GM23338 (cell line): ENCODE measurements at regions not wholly inside any gene's neighbourhood (a gene's known extent, or its start where the extent isn't known, plus 50 kb on each side); places are given as distances from the start of the nearest gene placed in this dataset.

ENCODE experiments used
- ATAC-seq: fragments of 200-7000 bp; cut with Tn5 transposase; 3 replicates; pipeline ENCODE4 v1.9.1; 2020
- DNase-seq: peaks from one replicate; pipeline ENCODE4 v3.0.0-alpha.2; 2015; ENCODE audit warnings: low spot score
- H2AFZ ChIP-seq: fragments of 200-600 bp; sonication (generic); 2 replicates; pipeline ENCODE4 v1.8.0; 2016; ENCODE audit warnings: antibody characterized with exemption, mild to moderate bottlenecking, moderate library complexity
- H3F3A ChIP-seq: fragments of 200-600 bp; sonication (generic); replicated peaks from 2 replicates; pipeline ENCODE4 v1.8.0; 2017; ENCODE audit warnings: antibody characterized with exemption, mixed run types, low read depth
- H3K27ac ChIP-seq: fragments of 200-600 bp; sonication (generic); 2 replicates; pipeline ENCODE4 v1.6.1; 2016; ENCODE audit warnings: low read depth
- H3K27me3 ChIP-seq: fragments of 200-600 bp; sonication (generic); 2 replicates; pipeline ENCODE4 v1.8.0; 2016; ENCODE audit warnings: mild to moderate bottlenecking, mixed run types, moderate library complexity; ENCODE audit not compliant: insufficient read depth
- H3K36me3 ChIP-seq: fragments of 200-600 bp; sonication (generic); 2 replicates; pipeline ENCODE4 v1.8.0; 2016; ENCODE audit warnings: mild to moderate bottlenecking; ENCODE audit not compliant: insufficient read depth
- H3K4me1 ChIP-seq: fragments of 200-600 bp; sonication (generic); 2 replicates; pipeline ENCODE4 v1.8.0; 2016; ENCODE audit warnings: mild to moderate bottlenecking, moderate library complexity; ENCODE audit not compliant: insufficient read depth
- H3K4me2 ChIP-seq: fragments of 200-600 bp; sonication (generic); 2 replicates; pipeline ENCODE4 v1.7.1; 2017; ENCODE audit warnings: mixed run types
- H3K4me3 ChIP-seq: fragments of 200-600 bp; sonication (generic); 2 replicates; pipeline ENCODE4 v1.6.1; 2016; ENCODE audit warnings: mixed run types
- H3K79me2 ChIP-seq: fragments of 200-600 bp; sonication (generic); replicated peaks from 2 replicates; pipeline ENCODE4 v1.8.0; 2017; ENCODE audit warnings: mild to moderate bottlenecking; ENCODE audit not compliant: insufficient read depth
- H3K9me2 ChIP-seq: fragments of 200-600 bp; sonication (generic); 2 replicates; pipeline ENCODE4 v1.8.0; 2017; ENCODE audit not compliant: insufficient read depth
- H4K20me1 ChIP-seq: fragments of 200-600 bp; sonication (generic); replicated peaks from 2 replicates; pipeline ENCODE4 v1.8.0; 2017; ENCODE audit warnings: mild to moderate bottlenecking; ENCODE audit not compliant: insufficient read depth
- H3K27ac Mint-ChIP-seq: 2 replicates; pipeline ENCODE4 v1.8.0; 2020; ENCODE audit warnings: inconsistent platforms, mild to moderate bottlenecking, moderate library complexity, mixed read lengths
- H3K27me3 Mint-ChIP-seq: 3 replicates; pipeline ENCODE4 v1.8.0; 2022; ENCODE audit warnings: low read depth, mild to moderate bottlenecking, moderate library complexity, mixed read lengths, inconsistent platforms; ENCODE audit not compliant: insufficient read depth, poor library complexity
- H3K36me3 Mint-ChIP-seq: 3 replicates; pipeline ENCODE4 v1.8.0; 2021; ENCODE audit warnings: low read depth, mild to moderate bottlenecking, inconsistent platforms, moderate library complexity, mixed read lengths
- H3K4me1 Mint-ChIP-seq: 3 replicates; pipeline ENCODE4 v1.8.0; 2020; ENCODE audit warnings: mild to moderate bottlenecking, inconsistent platforms, mixed read lengths
- H3K4me3 Mint-ChIP-seq: 3 replicates; pipeline ENCODE4 v1.8.0; 2021; ENCODE audit warnings: moderate library complexity, mild to moderate bottlenecking, inconsistent platforms, mixed read lengths
- H3K9me3 Mint-ChIP-seq: 3 replicates; pipeline ENCODE4 v1.8.0; 2020; ENCODE audit warnings: moderate library complexity, mild to moderate bottlenecking, inconsistent platforms, mixed read lengths
- CREB1 ChIP-seq: fragments of 250-450 bp; sonication (Bioruptor Pico); IDR thresholded peaks from 2 replicates; pipeline ENCODE4 v1.5.0; 2020; ENCODE audit warnings: low read depth, mild to moderate bottlenecking, moderate library complexity
- EZH2 ChIP-seq: fragments of 200-600 bp; sonication (generic); IDR thresholded peaks from one replicate; pipeline ENCODE4 v1.8.0; 2017; ENCODE audit warnings: antibody characterized with exemption, mild to moderate bottlenecking, low read depth; ENCODE audit not compliant: unreplicated experiment
- NANOG ChIP-seq: IDR thresholded peaks from 2 replicates; pipeline ENCODE4 v1.6.1; 2016; ENCODE audit warnings: antibody characterized with exemption, borderline replicate concordance
- STAT1 ChIP-seq: IDR thresholded peaks from one replicate; pipeline ENCODE4 v1.6.1; 2016; ENCODE audit warnings: antibody characterized with exemption; ENCODE audit not compliant: unreplicated experiment
- ZNF114 ChIP-seq: fragments of 250-450 bp; sonication (Bioruptor Pico); IDR thresholded peaks from 2 replicates; pipeline ENCODE4 v1.5.0; 2020; ENCODE audit warnings: mild to moderate bottlenecking, moderate library complexity
- ZNF331 ChIP-seq: fragments of 250-450 bp; sonication (Bioruptor Pico); IDR thresholded peaks from 2 replicates; pipeline ENCODE4 v1.5.0; 2020; ENCODE audit warnings: low read depth, mild to moderate bottlenecking, moderate library complexity
- ZNF462 ChIP-seq: fragments of 250-450 bp; sonication (Bioruptor Pico); IDR thresholded peaks from 2 replicates; pipeline ENCODE4 v1.5.0; 2020; ENCODE audit warnings: mild to moderate bottlenecking, moderate library complexity
- TF ChIP-seq, protein P1 (sequence below): IDR thresholded peaks from 2 replicates; pipeline ENCODE4 v1.6.1; 2016; ENCODE audit warnings: antibody characterized with exemption

DNA sequence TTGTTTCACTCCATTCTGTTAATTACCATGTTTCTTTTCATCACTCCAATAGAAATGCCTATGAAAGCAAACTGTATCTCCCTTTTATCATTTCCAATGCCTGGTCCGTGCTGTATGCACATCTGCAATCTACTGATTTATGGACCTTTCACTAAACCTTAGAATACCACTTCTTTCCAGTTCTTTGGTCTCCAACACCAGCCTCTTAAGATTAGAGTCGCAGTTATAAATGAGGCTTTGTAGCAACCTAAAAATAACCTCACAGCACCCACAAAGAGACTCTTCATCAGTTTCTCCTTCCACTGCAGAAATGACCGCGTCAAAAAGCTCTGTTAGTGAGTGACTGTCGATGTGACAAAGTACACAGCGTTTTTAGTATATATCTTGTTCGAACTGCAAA, 282.6 kb downstream of the ADGRA3 start:
- DNase-seq (no peak), ATAC-seq (no peak)
- no peaks in the 10 kb centered on the region for H3F3A ChIP-seq
- H3K36me3 Mint-ChIP-seq = no peaks in the 10 kb centered on the region
- H2AFZ ChIP-seq = 0 out of 2 replicates have a peak overlapping the region, but pooled peaks have one; percentile 28
- peaks cover 9% of the 10 kb centered on the region for H3K4me1 ChIP-seq
- TF ChIP-seq NANOG (no peak), ZNF462 (no peak), ZNF114 (CRISPR knock-in tag) (no peak), STAT1 (no peak), ZNF331 (CRISPR knock-in tag) (no peak)
- H3K79me2 ChIP-seq = no peaks in the 10 kb centered on the region
- H3K27ac Mint-ChIP-seq = no peak overlapping the region
- H3K36me3 ChIP-seq = no peaks in the 10 kb centered on the region
- no peaks in the 10 kb centered on the region for H3K27me3 ChIP-seq
- H4K20me1 ChIP-seq = no peaks in the 10 kb centered on the region
- no peak overlapping the region for H3K27ac ChIP-seq
- no peaks in the 10 kb centered on the region for H3K9me3 Mint-ChIP-seq
- 0 out of 2 replicates have a peak, but pooled peaks cover 2% of the 10 kb centered on the region for H3K9me2 ChIP-seq
- H3K4me3 ChIP-seq = no peak overlapping the region
- H3K4me1 Mint-ChIP-seq = peaks cover 23% of the 10 kb centered on the region
- no peak overlapping the region for H3K4me2 ChIP-seq
- H3K27me3 Mint-ChIP-seq = peaks cover 3% of the 10 kb centered on the region
- H3K4me3 Mint-ChIP-seq = no peak overlapping the region

DNA sequence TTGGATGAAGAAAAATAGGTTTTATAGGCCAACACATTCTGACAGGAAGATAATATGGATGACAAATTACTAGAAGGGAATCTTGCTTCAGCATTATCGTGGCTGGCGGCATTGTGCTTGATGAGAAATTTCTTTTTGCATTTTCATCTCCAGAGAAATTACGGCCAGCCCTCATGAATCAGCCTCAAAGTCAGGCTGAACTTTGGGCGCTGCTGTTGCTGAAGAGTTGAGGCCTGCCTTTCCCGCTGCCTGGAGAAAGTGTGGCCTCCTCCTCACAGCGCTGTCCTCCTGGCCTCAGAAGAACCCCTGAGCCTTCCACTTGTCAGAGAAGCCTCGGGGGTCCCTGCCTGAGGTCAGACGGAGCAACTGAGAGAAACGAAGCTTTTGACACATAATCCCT, 272.4 kb upstream of the KCNIP4 start:
- no peaks in the 10 kb centered on the region for H3K79me2 ChIP-seq
- no peak overlapping the region for H3K27ac ChIP-seq
- H3K4me1 ChIP-seq = no peaks in the 10 kb centered on the region
- H3K9me3 Mint-ChIP-seq = no peaks in the 10 kb centered on the region
- H3K27me3 ChIP-seq = no peaks in the 10 kb centered on the region
- H3K36me3 Mint-ChIP-seq = no peaks in the 10 kb centered on the region
- H3K27me3 Mint-ChIP-seq = no peaks in the 10 kb centered on the region
- H2AFZ ChIP-seq = no peak overlapping the region
- ATAC-seq (no peak), DNase-seq (no peak)
- no peak overlapping the region for H3K4me3 Mint-ChIP-seq
- no peaks in the 10 kb centered on the region for H3K4me1 Mint-ChIP-seq
- H3K27ac Mint-ChIP-seq = no peak overlapping the region
- peaks cover 4% of the 10 kb centered on the region for H3K9me2 ChIP-seq
- H3K4me2 ChIP-seq = no peak overlapping the region
- H3K36me3 ChIP-seq = no peaks in the 10 kb centered on the region
- no peaks in the 10 kb centered on the region for H3F3A ChIP-seq
- no peak overlapping the region for H3K4me3 ChIP-seq
- H4K20me1 ChIP-seq = no peaks in the 10 kb centered on the region
- TF ChIP-seq, protein P1, sequence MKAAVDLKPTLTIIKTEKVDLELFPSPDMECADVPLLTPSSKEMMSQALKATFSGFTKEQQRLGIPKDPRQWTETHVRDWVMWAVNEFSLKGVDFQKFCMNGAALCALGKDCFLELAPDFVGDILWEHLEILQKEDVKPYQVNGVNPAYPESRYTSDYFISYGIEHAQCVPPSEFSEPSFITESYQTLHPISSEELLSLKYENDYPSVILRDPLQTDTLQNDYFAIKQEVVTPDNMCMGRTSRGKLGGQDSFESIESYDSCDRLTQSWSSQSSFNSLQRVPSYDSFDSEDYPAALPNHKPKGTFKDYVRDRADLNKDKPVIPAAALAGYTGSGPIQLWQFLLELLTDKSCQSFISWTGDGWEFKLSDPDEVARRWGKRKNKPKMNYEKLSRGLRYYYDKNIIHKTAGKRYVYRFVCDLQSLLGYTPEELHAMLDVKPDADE = no peak
- TF ChIP-seq CREB1 (no peak), NANOG (no peak), EZH2 (no peak), STAT1 (no peak)
